NCI-H146 (cell line): ENCODE measurements at regions not wholly inside any gene's neighbourhood (a gene's known extent, or its start where the extent isn't known, plus 50 kb on each side); places are given as distances from the start of the nearest gene placed in this dataset.
A peak's percentile ranks its signal among the peaks of the same experiment; 100 is the strongest.

Experiments used
- DNase-seq: peaks from one replicate; lab custom pipeline; 2025; lab: John Stamatoyannopoulos, UW

GRCh38 chr5:82397741-82398320 is 119.7 kb upstream of the RPS23 start:
- DNase-seq: no peak

GRCh38 chr5:82396871-82397514 is 118.8 kb upstream of the RPS23 start:
- DNase-seq: no peak

- DNase-seq: no peak
Observed at GRCh38 chr5:82396396-82396795, 118.2 kb upstream of the RPS23 start.

- no peak for DNase-seq
Observed at GRCh38 chr5:82393951-82394350, 115.8 kb upstream of the RPS23 start.

- no peak for DNase-seq
Observed at GRCh38 chr5:82390088-82390487, 111.9 kb upstream of the RPS23 start.

GRCh38 chr5:82389347-82389746 is 111.2 kb upstream of the RPS23 start:
- no peak for DNase-seq

- DNase-seq: no peak
Observed at GRCh38 chr5:82388181-82388580, 110.0 kb upstream of the RPS23 start.

GRCh38 chr5:82387819-82388166 is 109.6 kb upstream of the RPS23 start:
- DNase-seq: no peak

GRCh38 chr5:82387001-82387818 is 109.1 kb upstream of the RPS23 start:
- DNase-seq: peak; percentile 62

- DNase-seq: no peak
Observed at GRCh38 chr5:82386576-82386975, 108.4 kb upstream of the RPS23 start.

GRCh38 chr5:82384034-82384750 is 106.0 kb upstream of the RPS23 start:
- DNase-seq: no peak

GRCh38 chr5:82381591-82381990 is 103.4 kb upstream of the RPS23 start:
- DNase-seq: no peak

GRCh38 chr5:82376307-82376706 is 98.2 kb upstream of the RPS23 start:
- DNase-seq: no peak

GRCh38 chr5:82375488-82376244 is 97.5 kb upstream of the RPS23 start:
- DNase-seq: no peak

- no peak for DNase-seq
Observed at GRCh38 chr5:82374637-82375036, 96.5 kb upstream of the RPS23 start.

- no peak for DNase-seq
Observed at GRCh38 chr5:82367930-82368329, 89.8 kb upstream of the RPS23 start.

GRCh38 chr5:82365744-82366228 is 87.6 kb upstream of the RPS23 start:
- no peak for DNase-seq

- DNase-seq: no peak
Observed at GRCh38 chr5:82365026-82365425, 86.9 kb upstream of the RPS23 start.

- DNase-seq: no peak
Observed at GRCh38 chr5:82364497-82364896, 86.3 kb upstream of the RPS23 start.

GRCh38 chr5:82363524-82363923 is 85.4 kb upstream of the RPS23 start:
- no peak for DNase-seq

GRCh38 chr5:82362636-82363035 is 84.5 kb upstream of the RPS23 start:
- DNase-seq: no peak

- no peak for DNase-seq
Observed at GRCh38 chr5:82360022-82360421, 81.9 kb upstream of the RPS23 start.
